Suppressor macrophage treated with lipopolysaccharide for 1 hour (primary cell): ENCODE measurements at regions not wholly inside any gene's neighbourhood (a gene's known extent, or its start where the extent isn't known, plus 50 kb on each side); places are given as distances from the start of the nearest gene placed in this dataset.
"Not testable (repeated sequence)": the region's sequence is repeated elsewhere in the genome, so short reads cannot be mapped to it uniquely, and the experiment has no call there.

Experiments used
- DNase-seq, 3 donors: peaks; one replicate each; pipeline ENCODE4 v3.0.0-alpha.2; 2020 to 2022

- DNase-seq: no peak
Observed at GRCh38 chr2:150832686-150833085, 345.2 kb upstream of the RND3 start.

DNA sequence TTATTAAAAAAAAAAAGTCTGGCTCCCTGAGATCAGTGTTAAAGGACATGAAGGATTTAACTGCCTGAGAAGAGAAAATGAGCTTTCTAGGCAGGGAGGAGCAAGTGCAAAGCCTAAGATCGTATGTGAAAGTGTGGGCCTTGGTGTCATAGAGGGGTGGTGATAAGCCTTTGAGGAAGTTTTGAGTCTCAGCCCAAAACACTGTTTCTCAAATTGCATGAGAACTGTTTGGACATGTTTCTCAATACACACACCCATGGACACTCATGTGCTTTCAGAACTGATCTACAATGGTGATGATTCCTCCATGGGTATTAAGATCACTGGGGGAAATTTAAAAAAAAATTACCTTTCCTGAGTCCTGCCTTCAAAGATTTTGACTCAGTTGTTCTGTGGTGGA lies 336.7 kb upstream of the RND3 start:
- DNase-seq: peak; percentile 4 to 31 (median 7)

GRCh38 chr2:150817422-150817821 lies 330.0 kb upstream of the RND3 start:
- DNase-seq: no peak

GRCh38 chr2:150812664-150813367 lies 325.3 kb upstream of the RND3 start:
- no peak for DNase-seq

- no peak for DNase-seq
Observed at GRCh38 chr2:150812066-150812465, 324.6 kb upstream of the RND3 start.

- DNase-seq: peak; percentile 42 to 61 (median 44)
Observed at GRCh38 chr2:150811259-150811855, 323.9 kb upstream of the RND3 start.

GRCh38 chr2:150809103-150809502 lies 321.6 kb upstream of the RND3 start:
- no peak for DNase-seq

GRCh38 chr2:150806336-150806735 lies 318.9 kb upstream of the RND3 start:
- no peak for DNase-seq

DNA sequence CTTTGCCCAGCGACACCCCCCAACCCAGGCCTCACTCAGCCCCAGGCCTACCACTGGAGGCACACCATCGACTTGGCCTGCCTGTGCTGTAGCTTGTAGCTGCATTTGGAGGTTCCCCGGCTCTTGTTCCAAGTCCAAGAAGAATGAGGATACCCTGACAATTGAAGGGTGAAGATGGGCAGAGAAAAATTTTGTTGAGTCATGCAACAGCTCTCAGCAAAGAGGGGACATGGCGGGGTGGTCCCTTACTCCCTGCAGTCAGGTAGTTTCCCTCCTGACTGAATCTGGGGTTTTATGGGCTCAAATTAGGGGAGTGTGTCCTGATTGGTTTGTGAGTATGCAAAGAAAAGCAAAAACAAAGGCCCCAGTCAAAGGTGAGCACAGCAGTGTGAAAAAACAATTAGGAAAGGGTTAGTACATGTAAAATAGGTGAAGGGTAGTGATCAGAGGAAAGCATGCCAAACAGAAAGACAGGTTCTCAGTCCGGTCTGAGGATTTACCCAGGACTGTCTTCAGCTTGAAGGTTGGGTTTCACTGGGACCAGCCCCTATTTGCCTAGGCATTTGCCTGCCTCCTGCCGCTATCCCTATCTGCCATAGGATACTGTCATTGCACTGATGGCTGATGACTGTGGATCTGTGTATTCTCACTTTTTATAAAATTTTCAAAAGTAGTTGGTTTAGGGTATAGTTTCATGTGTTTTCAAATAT lies 316.4 kb upstream of the RND3 start:
- no peak for DNase-seq

DNA sequence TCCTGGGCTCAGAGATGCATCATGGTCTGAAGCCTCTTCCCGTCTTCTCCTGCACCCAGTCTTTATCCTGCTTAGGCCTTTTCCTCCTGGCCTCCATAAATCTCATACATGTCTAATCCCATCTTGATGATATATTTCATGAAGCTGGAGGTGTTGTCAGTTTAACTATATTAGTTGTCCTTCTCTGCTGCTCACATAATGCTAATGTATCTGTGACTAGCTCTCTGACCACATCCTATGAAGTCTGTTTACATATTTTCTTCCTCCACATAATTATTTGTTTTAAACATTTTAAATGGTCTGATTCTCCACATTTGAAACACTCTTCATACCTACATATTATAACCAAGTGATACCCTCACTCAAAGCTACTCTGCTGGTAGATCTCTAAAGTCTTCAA lies 315.2 kb upstream of the RND3 start:
- DNase-seq: no peak

GRCh38 chr2:150796236-150796635 lies 308.8 kb upstream of the RND3 start:
- DNase-seq: not testable (repeated sequence)

- DNase-seq: no peak
Observed at GRCh38 chr2:150792780-150793300, 305.4 kb upstream of the RND3 start.

DNA sequence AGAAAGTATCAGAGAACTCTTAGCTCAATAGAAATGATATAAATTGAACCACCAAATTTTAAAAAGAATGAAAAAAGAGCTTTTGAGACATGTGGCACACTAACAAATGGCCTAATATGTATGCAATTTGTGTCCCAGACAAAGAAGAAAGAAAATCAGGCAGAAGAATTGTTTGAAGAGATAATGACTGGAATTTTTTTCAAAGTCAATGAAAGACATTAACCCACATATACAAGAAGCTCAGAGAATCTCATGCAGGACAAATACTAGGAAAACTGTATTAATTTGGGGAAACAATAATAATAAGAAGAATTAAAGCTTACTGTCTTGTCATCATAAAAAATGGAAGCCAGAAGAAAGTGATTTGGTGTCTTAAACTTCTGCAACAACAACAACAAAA lies 304.1 kb upstream of the RND3 start:
- no peak for DNase-seq

DNA sequence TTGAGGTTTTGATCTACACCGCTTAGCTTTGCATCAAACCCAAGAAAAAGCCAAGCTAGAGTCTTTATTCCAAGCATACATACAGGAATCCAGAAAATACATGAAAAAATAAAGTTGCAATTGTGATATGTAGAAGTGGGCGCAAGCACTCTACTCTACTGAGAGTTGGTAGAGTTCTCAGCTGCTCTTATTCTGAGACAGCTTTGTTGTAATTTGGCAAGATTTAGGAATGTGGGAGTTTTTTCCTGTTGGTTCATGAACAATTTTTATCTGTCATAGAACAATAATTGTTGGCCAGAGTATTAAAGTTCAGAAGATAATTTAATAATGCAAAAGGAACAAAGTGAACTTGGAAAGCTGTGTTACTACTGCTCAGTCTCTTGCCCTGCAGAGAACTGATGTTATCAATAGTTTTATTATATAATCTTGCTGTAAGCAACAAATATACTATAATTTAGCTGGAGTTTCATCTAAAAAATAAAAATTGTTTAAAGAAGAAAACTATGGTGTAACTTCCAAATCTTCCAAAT lies 302.0 kb upstream of the RND3 start:
- DNase-seq: no peak

DNA sequence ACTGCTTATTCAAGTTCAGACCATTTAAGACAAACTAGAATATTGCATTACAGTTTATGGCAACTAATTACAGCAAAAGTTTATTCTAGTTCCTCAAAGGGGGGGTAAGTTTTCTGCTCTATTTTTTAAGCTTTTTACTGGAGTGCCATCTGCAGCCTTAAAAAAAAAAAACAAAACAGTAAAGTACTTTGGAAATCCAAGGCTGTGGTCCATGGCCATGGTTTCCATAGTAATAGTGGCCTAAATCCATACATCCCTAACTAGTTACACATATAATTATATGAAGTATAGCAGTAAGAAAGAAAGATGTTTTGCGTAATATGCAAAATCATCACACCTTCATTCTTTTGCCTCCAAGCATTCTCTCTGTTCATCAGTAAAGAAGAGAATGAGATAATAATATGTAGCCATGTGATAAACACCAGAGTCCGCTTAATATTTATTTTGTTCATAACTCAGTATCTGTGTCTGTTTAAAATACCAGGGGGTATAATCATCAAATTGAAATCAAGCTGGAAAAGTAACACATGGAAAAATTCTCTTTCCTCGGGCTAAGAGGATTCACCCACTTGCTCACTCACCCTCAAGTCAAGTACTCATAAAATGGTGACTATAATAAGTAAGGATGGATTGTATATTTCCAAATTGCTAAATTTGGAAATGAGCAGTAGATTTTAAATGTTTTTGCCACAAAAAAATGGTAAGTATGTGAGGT lies 301.1 kb upstream of the RND3 start:
- no peak for DNase-seq

DNA sequence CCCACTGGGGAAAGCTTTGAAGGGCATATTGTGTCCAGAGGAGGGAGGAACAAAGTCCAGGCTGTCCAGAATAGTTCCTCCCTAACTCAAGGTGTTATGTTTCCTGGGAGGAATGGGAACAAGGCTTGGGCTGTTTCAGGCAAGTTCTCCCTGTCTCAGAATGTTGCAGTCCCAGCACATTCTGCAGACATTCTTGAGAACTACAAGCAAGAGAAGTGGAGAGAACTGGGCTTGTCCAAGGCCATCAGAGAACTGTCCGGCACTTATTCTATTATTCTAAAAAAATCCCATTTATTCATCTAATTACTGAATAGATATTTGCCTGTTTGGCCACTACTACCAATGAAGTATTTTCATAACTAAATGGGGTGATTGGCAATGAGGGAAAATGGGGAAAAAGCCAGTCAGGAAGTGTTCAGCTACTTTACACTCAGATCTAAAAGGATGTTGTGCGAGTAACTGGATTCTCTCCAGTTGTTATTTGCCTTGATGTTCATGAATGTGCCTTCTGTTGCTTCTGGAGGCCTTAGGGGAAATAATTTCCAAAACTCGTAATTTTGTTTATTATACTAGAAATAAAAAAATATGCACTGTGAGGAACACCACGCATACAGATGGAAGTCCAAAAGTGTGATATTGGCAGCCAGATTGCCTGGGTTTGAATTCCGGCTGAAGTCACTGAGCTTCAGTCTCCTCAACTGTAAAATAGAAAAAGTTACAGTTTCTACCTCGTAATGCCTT lies 300.1 kb upstream of the RND3 start:
- DNase-seq: no peak

GRCh38 chr2:150784389-150784788 lies 296.9 kb upstream of the RND3 start:
- DNase-seq: no peak

- no peak for DNase-seq
Observed at GRCh38 chr2:150783896-150784295, 296.4 kb upstream of the RND3 start.

GRCh38 chr2:150783015-150783414 lies 295.5 kb upstream of the RND3 start:
- DNase-seq: no peak

- no peak for DNase-seq
Observed at GRCh38 chr2:150782613-150783012, 295.1 kb upstream of the RND3 start.

DNA sequence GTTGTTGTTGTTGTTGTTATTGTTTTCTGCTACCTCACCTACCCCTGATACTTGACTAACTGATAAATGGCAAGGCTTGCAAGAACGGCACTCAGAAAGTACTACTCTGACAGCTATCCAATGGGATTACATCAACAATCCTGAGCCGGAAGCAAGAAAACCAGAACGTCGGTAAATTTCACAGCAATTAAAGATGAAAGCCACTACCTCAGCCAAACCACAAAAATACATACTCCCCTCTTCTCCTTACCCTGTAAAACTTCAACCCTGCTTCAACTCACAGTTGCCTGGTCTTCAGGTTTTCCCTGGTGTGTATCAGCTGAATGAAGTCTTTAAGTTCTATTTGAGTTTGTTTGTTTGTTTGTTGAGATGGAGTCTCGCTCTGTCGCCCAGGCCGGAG lies 293.7 kb upstream of the RND3 start:
- no peak for DNase-seq

DNA sequence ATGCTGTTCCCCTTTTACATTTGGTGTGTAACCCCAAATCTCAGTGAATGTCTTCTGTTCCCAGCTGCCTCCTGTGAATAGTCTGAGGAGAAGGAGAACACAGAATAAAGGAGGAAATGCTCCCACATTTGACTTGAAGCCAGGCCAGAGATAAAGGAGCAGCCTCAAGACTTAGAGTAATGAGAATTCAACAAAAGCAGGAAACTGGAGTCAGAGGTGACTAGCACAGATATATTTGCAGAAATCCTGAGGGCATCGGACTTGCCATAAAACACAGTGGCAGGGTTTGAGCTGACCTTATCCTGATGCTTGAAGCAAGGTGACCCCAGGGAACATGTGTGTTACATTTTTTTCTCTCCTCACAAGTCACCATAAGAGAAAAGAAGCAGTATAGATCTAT lies 291.4 kb upstream of the RND3 start:
- no peak for DNase-seq
